Bone marrow (tissue), 2 donors: ENCODE measurements at regions not wholly inside any gene's neighbourhood (a gene's known extent, or its start where the extent isn't known, plus 50 kb on each side); places are given as distances from the start of the nearest gene placed in this dataset.
"Not testable (repeated sequence)": the region's sequence is repeated elsewhere in the genome, so short reads cannot be mapped to it uniquely, and the experiment has no call there.

Source experiments
- DNase-seq, 2 donors: peaks; one replicate each; lab custom pipeline; 2025; lab: John Stamatoyannopoulos, UW

GRCh38 chr2:143922261-143922830 lies 597.6 kb downstream of the ZEB2 start:
- not testable (repeated sequence) for DNase-seq

GRCh38 chr2:143918465-143918989 lies 601.4 kb downstream of the ZEB2 start:
- DNase-seq = no peak

GRCh38 chr2:143916781-143917180 lies 603.1 kb downstream of the ZEB2 start:
- no peak for DNase-seq

- DNase-seq = no peak
These were observed 610.2 kb downstream of the ZEB2 start for GRCh38 chr2:143909577-143910353.

- no peak for DNase-seq
These were observed 611.1 kb downstream of the ZEB2 start for GRCh38 chr2:143908843-143909242.

GRCh38 chr2:143907801-143908200 lies 612.1 kb downstream of the ZEB2 start:
- DNase-seq = no peak

GRCh38 chr2:143906850-143907249 lies 613.1 kb downstream of the ZEB2 start:
- DNase-seq = no peak

- no peak for DNase-seq
These were observed 614.3 kb downstream of the ZEB2 start for GRCh38 chr2:143905587-143905986.

GRCh38 chr2:143903172-143903856 lies 616.6 kb downstream of the ZEB2 start:
- no peak for DNase-seq

GRCh38 chr2:143901185-143901842 lies 618.6 kb downstream of the ZEB2 start:
- peak in 1 of 2 donors; percentile 52 for DNase-seq

GRCh38 chr2:143899987-143900386 lies 619.9 kb downstream of the ZEB2 start:
- no peak for DNase-seq

- DNase-seq = no peak
These were observed 626.5 kb downstream of the ZEB2 start for GRCh38 chr2:143893371-143893770.

- DNase-seq = no peak
These were observed 628.0 kb downstream of the ZEB2 start for GRCh38 chr2:143891879-143892308.

- DNase-seq = no peak
These were observed 629.1 kb downstream of the ZEB2 start for GRCh38 chr2:143890798-143891197.

GRCh38 chr2:143889216-143889615 lies 630.7 kb downstream of the ZEB2 start:
- DNase-seq = no peak

- no peak for DNase-seq
These were observed 634.5 kb downstream of the ZEB2 start for GRCh38 chr2:143885461-143885860.

- no peak for DNase-seq
These were observed 638.7 kb downstream of the ZEB2 start for GRCh38 chr2:143881246-143881645.

- no peak for DNase-seq
These were observed 641.9 kb downstream of the ZEB2 start for GRCh38 chr2:143877876-143878530.

GRCh38 chr2:143877056-143877455 lies 642.9 kb downstream of the ZEB2 start:
- DNase-seq = no peak

GRCh38 chr2:143875295-143876233 lies 644.4 kb downstream of the ZEB2 start:
- DNase-seq = no peak

- no peak for DNase-seq
These were observed 646.0 kb downstream of the ZEB2 start for GRCh38 chr2:143873886-143874285.
